ENCODE measurements at regions not wholly inside any gene's neighbourhood (a gene's known extent, or its start where the extent isn't known, plus 50 kb on each side); places are given as distances from the start of the nearest gene placed in this dataset.
"Not testable (repeated sequence)": the region's sequence is repeated elsewhere in the genome, so short reads cannot be mapped to it uniquely, and the experiment has no call there.

GRCh38 chr14:71372411-71372838, 465.2 kb downstream of the PCNX1 start:
- no peak for DNase-seq (ENCODE audit: low spot score)
- intact Hi-C loops (cut with DNase I) = no loop called here

- intact Hi-C loops (cut with DNase I) = no loop called here
- DNase-seq (ENCODE audit: low spot score) = no peak
Observed at GRCh38 chr14:71373773-71374172, 466.5 kb downstream of the PCNX1 start.

GRCh38 chr14:71374989-71375388, 467.7 kb downstream of the PCNX1 start:
- intact Hi-C loops (cut with DNase I) = no loop called here
- no peak for DNase-seq (ENCODE audit: low spot score)

GRCh38 chr14:71377099-71377498, 469.8 kb downstream of the PCNX1 start:
- intact Hi-C loops (cut with DNase I) = no loop called here
- DNase-seq (ENCODE audit: low spot score) = no peak

DNA sequence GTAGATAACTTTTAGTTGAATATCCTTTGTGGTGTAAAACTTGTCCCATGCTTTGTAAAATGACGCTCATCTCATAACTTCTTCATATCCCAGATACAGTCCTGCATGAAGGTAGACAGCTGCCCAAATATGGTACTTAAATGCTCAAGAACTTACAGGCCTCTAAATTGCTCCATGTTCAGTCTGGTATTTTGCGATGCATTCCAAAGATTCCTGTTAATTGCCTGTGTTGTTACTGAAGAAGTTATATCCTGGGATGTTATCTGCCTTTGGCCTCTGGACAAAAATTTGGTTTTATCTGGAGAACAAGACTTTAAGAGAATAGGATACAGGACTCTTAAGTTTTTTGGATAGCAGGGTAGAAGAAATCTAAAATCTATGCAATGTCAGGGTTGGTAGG, 473.0 kb downstream of the PCNX1 start:
- intact Hi-C loops (cut with DNase I) = no loop called here

DNA sequence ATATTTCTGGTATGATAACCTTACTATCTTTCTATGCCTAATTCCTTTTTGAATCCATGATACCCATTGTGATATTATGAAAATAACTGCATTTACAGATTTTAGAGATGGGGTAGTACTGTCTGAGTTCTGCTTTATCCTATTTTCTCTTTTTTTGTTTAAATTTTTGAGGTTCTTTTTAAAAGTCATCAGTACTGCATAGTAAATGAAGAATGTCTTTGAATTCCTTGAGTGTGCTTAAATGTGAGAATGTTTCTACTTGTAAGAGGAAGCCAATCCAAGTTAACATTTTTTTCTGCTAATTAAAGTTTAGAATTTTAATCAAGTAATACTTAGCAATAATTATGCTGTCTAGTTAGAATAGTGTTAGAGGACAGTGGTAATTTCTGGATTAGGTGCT, 474.6 kb downstream of the PCNX1 start:
- no peak for DNase-seq (ENCODE audit: low spot score)
- intact Hi-C loops (cut with DNase I) = no loop called here

More for the DNA sequence above, 473.0 kb downstream of the PCNX1 start:
- no peak for DNase-seq (ENCODE audit: low spot score)

DNA sequence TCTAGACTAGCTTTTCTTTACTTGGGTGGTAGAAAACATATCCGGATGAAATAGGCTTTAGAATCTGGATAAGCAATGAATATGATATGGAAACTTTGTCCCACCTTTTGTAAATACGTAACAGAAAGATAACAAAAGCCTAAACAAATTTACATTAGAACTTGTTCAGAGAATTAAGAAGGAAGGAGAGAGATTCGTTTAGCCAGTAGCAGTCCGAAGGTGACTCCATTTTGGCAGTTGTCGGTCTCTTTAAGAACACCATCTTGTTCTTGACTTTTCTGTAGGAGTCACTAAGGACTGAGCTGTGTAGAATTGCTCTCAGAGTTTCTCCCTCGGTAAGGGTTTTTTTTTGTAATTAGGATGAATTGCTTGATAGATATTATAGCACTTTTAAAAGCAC, 475.1 kb downstream of the PCNX1 start:
- intact Hi-C loops (cut with DNase I) = no loop called here

GRCh38 chr14:71383510-71383909, 476.3 kb downstream of the PCNX1 start:
- no peak for DNase-seq (ENCODE audit: low spot score)
- intact Hi-C loops (cut with DNase I) = no loop called here

More for the DNA sequence above, 475.1 kb downstream of the PCNX1 start:
- DNase-seq (ENCODE audit: low spot score) = no peak

GRCh38 chr14:71384007-71384845, 477.0 kb downstream of the PCNX1 start:
- intact Hi-C loops (cut with DNase I) = no loop called here

GRCh38 chr14:71387753-71388152, 480.5 kb downstream of the PCNX1 start:
- DNase-seq (ENCODE audit: low spot score) = no peak
- intact Hi-C loops (cut with DNase I) = no loop called here

More at GRCh38 chr14:71384007-71384845, 477.0 kb downstream of the PCNX1 start:
- DNase-seq (ENCODE audit: low spot score) = no peak

DNA sequence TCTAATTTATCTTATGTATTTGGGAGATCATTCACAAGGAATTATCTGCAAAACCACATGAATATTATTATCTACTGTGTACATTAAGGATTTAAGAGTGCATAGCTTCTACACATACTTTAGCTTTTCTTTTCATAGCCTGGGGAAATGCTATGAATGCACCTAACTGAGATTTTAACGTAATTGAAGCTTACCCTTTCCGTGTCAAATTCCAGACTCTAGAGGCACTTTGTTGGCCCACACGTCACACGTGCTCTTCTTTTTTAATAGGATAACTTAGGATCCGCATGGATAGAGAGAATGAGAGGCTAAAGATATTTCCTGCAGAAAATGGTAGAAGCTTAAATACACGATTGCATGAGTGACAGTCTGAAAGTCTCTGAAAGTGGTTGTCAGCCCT, 481.1 kb downstream of the PCNX1 start:
- DNase-seq (ENCODE audit: low spot score) = no peak
- intact Hi-C loops (cut with DNase I) = no loop called here

- no peak for DNase-seq (ENCODE audit: low spot score)
- intact Hi-C loops (cut with DNase I) = no loop called here
Observed at GRCh38 chr14:71388862-71389261, 481.6 kb downstream of the PCNX1 start.

DNA sequence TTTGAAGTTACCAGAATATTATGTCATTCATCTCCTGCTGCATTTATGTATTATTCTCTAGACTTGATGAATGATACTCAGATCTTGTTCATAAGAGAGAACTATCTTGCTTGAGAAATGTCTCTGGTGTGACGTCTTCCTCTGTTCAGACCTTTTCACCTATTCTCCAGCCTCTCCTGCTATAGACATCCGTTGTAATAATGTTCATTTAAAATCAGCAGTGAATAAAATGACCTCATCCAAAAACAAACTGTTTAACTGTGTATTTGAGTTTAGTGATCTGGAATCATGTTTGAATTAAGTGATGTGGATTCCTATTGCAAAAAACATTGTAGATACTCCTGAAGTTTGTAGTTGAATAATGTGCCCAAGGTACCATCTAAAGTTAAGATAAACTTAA, 487.1 kb downstream of the PCNX1 start:
- intact Hi-C loops (cut with DNase I) = no loop called here
- DNase-seq (ENCODE audit: low spot score) = no peak

DNA sequence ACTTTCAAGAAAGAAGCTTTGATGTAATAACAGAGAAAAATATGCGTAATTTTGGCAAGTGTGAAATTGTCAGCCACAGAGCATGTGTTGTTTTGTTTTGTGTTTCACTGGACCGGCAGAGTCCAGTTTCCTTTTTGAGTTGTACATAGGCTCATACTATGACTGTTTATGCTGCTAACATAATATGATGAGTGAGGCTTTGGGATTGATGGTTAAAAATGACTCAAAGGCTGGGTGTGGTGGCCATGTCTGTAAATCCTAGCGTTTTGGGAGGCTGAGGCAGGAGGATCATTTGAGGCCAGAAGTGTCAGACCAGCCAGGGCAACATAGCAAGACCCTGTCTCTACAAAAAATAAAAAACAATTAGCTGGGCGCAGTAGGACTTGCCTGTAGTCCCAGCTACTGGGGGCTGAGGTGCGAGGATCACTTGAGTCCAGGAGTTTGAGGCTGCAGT, 487.9 kb downstream of the PCNX1 start:
- intact Hi-C loops (cut with DNase I) = no loop called here
- DNase-seq (ENCODE audit: low spot score) = no peak

DNA sequence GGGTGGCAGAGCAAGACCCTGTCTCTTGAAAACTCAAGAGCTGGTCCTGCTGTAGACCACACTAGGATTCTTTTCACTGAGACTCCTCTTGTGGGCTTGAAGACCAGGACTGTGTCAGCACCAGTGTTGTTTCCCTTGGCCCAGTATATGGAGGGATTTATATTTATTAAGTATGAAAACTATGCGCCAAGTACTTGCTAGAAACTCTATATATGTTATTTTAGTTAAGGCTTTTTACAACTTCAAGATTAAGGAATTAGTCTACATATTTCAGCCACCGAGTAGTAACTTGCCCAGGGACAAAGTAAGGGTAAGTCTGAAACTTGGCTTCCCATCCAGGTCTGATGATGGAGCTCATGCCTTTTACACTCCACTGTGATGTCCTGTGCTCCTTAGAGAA, 488.4 kb downstream of the PCNX1 start:
- intact Hi-C loops (cut with DNase I) = no loop called here
- DNase-seq (ENCODE audit: low spot score) = no peak

DNA sequence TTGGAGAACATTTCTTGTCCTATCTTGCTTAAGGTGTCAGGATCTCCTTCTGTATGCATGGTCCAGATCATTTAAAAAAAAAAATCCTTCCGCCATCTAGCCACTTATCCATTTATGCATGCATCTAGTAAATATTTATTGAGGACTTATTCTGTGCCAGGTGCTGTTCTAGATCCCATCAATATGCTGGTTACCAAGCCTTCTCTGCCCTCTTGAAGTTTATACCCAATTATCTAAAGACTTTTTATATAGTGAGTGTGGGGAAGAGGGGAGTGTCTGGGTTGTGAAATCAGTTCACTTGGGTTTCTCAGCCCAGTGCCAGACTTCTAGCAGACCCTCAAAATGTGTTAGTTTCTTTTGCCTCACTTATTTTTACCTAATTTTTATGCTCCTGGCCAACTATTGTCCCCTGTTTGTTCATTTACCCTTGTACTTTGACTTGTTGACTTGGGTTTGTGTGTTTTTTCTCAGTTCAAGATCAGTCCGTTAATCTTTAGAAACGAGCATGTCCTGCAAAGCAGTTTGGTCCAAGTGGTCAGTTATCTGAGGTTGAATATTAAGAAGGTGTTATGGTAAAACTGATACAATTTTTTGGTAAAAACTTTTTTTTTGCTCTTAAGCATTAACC, 488.9 kb downstream of the PCNX1 start:
- intact Hi-C loops (cut with DNase I) = no loop called here
- DNase-seq (ENCODE audit: low spot score) = no peak

DNA sequence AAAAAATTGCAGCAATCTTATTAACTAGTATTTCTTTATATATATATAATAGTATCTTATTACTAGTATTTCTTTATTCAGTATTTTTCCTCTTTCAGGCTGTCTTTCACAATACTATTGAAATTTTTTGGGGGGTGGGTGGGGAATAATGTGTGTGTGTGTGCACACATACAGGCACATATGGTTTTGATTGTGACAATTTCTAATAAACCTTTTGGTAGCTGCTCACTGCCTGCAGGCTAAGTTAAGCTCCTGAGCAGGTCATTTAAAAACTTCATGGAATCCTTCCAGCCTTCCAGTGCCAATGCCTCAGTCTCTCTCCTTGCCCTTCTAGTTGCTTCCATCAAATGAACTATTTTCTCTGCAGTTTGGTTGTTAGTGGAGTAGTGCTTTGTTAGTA, 490.1 kb downstream of the PCNX1 start:
- intact Hi-C loops (cut with DNase I) = no loop called here
- no peak for DNase-seq (ENCODE audit: low spot score)

- DNase-seq (ENCODE audit: low spot score) = no peak
- intact Hi-C loops (cut with DNase I) = no loop called here
Observed at GRCh38 chr14:71398450-71398849, 491.2 kb downstream of the PCNX1 start.

GRCh38 chr14:71399057-71399487, 491.8 kb downstream of the PCNX1 start:
- intact Hi-C loops (cut with DNase I) = no loop called here
- no peak for DNase-seq (ENCODE audit: low spot score)

DNA sequence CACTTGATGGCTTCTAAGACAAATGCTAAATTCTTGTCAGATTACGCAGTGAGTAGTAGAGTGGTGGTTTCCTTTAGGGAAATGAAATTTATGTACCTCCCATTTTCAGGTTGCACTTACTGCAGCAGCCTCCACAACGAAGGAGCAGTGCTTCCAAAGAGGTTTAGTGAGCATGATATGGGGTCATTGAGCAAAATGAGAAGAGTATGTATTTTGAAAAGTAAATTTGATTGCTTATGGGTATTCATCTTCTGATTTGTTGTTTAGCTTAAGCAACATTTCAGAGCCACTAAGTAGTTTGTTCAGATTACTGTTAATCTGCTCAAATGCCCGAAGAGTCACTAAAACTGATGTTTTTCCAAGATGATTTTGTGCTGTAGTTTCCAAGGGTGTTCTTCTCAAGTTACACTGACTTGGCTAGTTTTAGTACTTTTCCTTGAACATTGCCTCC, 493.6 kb downstream of the PCNX1 start:
- intact Hi-C loops (cut with DNase I) = loop anchor here in 1 of 2 donors (10.0 kb wide), 1 partner anchor 56 kb away; no protein-coding TSS in a partner anchor
- no peak for DNase-seq (ENCODE audit: low spot score)

DNA sequence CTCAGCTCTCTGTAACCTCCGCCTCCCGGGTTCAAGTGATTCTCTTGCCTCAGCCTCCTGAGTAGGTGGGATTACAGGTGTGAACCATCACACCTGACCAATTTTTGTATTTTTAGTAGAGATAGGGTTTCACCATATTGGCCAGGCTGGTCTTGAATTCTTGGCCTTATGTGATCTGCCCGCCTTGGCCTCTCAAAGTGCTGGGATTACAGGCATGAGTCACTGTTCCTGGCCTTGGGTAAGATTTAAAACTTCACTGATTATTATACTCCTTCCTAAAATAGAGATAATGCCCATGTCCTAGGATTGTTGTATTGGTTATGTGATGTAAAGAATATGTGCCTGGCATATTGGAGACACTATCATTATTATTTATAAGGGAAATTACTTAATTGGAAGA, 495.2 kb downstream of the PCNX1 start:
- not testable (repeated sequence) for DNase-seq (ENCODE audit: low spot score)
- intact Hi-C loops (cut with DNase I) = loop anchor here in 1 of 2 donors (10.0 kb wide), 1 partner anchor 58 kb away; no protein-coding TSS in a partner anchor

Measured in posterior vena cava (tissue), 2 donors.